ENCODE measurements at regions not wholly inside any gene's neighbourhood (a gene's known extent, or its start where the extent isn't known, plus 50 kb on each side); places are given as distances from the start of the nearest gene placed in this dataset.
"Not testable (repeated sequence)": the region's sequence is repeated elsewhere in the genome, so short reads cannot be mapped to it uniquely, and the experiment has no call there.

- no peak for DNase-seq (ENCODE audit: low spot score)
Measured at GRCh38 chr2:57333221-57333620, 713.4 kb upstream of the VRK2 start.

GRCh38 chr2:57343391-57344006 lies 703.1 kb upstream of the VRK2 start:
- DNase-seq (ENCODE audit: low spot score): no peak

GRCh38 chr2:57368190-57368589 lies 678.4 kb upstream of the VRK2 start:
- no peak for DNase-seq (ENCODE audit: low spot score)

GRCh38 chr2:57370882-57371585 lies 675.6 kb upstream of the VRK2 start:
- no peak for DNase-seq (ENCODE audit: low spot score)

GRCh38 chr2:57372237-57372984 lies 674.2 kb upstream of the VRK2 start:
- DNase-seq (ENCODE audit: low spot score): no peak

- no peak for DNase-seq (ENCODE audit: low spot score)
Measured at GRCh38 chr2:57373530-57373929, 673.1 kb upstream of the VRK2 start.

GRCh38 chr2:57376985-57377384 lies 669.6 kb upstream of the VRK2 start:
- DNase-seq (ENCODE audit: low spot score): no peak

- DNase-seq (ENCODE audit: low spot score): no peak
Measured at GRCh38 chr2:57386305-57386704, 660.3 kb upstream of the VRK2 start.

GRCh38 chr2:57396355-57397098 lies 650.1 kb upstream of the VRK2 start:
- no peak for DNase-seq (ENCODE audit: low spot score)

GRCh38 chr2:57397550-57398360 lies 648.9 kb upstream of the VRK2 start:
- DNase-seq (ENCODE audit: low spot score): no peak

GRCh38 chr2:57399057-57399456 lies 647.5 kb upstream of the VRK2 start:
- no peak for DNase-seq (ENCODE audit: low spot score)

GRCh38 chr2:57402096-57402495 lies 644.5 kb upstream of the VRK2 start:
- no peak for DNase-seq (ENCODE audit: low spot score)

- DNase-seq (ENCODE audit: low spot score): no peak
Measured at GRCh38 chr2:57402755-57403154, 643.9 kb upstream of the VRK2 start.

- no peak for DNase-seq (ENCODE audit: low spot score)
Measured at GRCh38 chr2:57407772-57408201, 638.8 kb upstream of the VRK2 start.

- no peak for DNase-seq (ENCODE audit: low spot score)
Measured at GRCh38 chr2:57408587-57408986, 638.0 kb upstream of the VRK2 start.

- no peak for DNase-seq (ENCODE audit: low spot score)
Measured at GRCh38 chr2:57417007-57417406, 629.6 kb upstream of the VRK2 start.

- DNase-seq (ENCODE audit: low spot score): not testable (repeated sequence)
Measured at GRCh38 chr2:57418859-57419346, 627.7 kb upstream of the VRK2 start.

- no peak for DNase-seq (ENCODE audit: low spot score)
Measured at GRCh38 chr2:57429831-57430230, 616.8 kb upstream of the VRK2 start.

- DNase-seq (ENCODE audit: low spot score): no peak
Measured at GRCh38 chr2:57432528-57432927, 614.1 kb upstream of the VRK2 start.

GRCh38 chr2:57434441-57434840 lies 612.2 kb upstream of the VRK2 start:
- no peak for DNase-seq (ENCODE audit: low spot score)

- DNase-seq (ENCODE audit: low spot score): no peak
Measured at GRCh38 chr2:57434972-57435371, 611.6 kb upstream of the VRK2 start.

Data from HuH-7.5 (cell line).